ENCODE measurements at regions not wholly inside any gene's neighbourhood (a gene's known extent, or its start where the extent isn't known, plus 50 kb on each side); places are given as distances from the start of the nearest gene placed in this dataset.

DNA sequence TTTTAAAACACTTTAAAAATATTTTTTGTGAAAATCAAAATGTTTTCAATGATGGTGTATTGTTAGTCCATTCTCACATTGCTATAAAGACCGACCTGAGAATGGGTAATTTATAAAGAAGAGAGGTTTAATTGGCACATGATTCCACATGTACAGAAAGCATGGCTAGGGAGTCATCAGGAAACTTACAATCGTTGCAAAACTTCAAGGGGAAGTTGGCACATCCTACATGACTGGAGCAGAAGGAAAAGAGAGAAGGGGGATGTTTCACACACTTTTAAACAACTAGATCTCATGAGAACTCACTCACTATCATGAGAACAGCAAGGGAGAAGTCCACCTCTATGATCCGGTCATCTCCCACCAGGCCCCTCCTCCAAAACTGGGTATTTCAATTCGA, 110.7 kb downstream of the TMEM47 start:
- H3K9ac ChIP-seq (ENCODE audit: low read depth, low read length, poor library complexity, severe bottlenecking) = no peak overlapping the region
- H3K4me1 ChIP-seq (ENCODE audit: insufficient read depth, low read length, poor library complexity, severe bottlenecking) = no peaks in the 10 kb centered on the region
- no peaks in the 10 kb centered on the region for H3K9me3 ChIP-seq (ENCODE audit: insufficient read depth, low read depth, low read length)
- no peak overlapping the region for H3K4me3 ChIP-seq (ENCODE audit: low read length, poor library complexity, severe bottlenecking)
- H3F3A ChIP-seq (ENCODE audit: low read depth) = no peaks in the 10 kb centered on the region
- no peak overlapping the region for H2AFZ ChIP-seq (ENCODE audit: low read length)
- no peaks in the 10 kb centered on the region for H3K36me3 ChIP-seq (ENCODE audit: insufficient read depth, low read length)
- TF ChIP-seq, protein P1, sequence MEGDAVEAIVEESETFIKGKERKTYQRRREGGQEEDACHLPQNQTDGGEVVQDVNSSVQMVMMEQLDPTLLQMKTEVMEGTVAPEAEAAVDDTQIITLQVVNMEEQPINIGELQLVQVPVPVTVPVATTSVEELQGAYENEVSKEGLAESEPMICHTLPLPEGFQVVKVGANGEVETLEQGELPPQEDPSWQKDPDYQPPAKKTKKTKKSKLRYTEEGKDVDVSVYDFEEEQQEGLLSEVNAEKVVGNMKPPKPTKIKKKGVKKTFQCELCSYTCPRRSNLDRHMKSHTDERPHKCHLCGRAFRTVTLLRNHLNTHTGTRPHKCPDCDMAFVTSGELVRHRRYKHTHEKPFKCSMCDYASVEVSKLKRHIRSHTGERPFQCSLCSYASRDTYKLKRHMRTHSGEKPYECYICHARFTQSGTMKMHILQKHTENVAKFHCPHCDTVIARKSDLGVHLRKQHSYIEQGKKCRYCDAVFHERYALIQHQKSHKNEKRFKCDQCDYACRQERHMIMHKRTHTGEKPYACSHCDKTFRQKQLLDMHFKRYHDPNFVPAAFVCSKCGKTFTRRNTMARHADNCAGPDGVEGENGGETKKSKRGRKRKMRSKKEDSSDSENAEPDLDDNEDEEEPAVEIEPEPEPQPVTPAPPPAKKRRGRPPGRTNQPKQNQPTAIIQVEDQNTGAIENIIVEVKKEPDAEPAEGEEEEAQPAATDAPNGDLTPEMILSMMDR (conservative IDR thresholded peaks at IDR 0.05; ENCODE audit: low read length) = no peak
- TF ChIP-seq EZH2phosphoT487 (IDR thresholded peaks at IDR 0.05; ENCODE audit: borderline replicate concordance) = no peak
- H3K79me2 ChIP-seq (ENCODE audit: insufficient read depth, low read length) = no peaks in the 10 kb centered on the region
- H3K4me2 ChIP-seq (ENCODE audit: low read depth, low read length, poor library complexity, severe bottlenecking) = no peak overlapping the region
- H3K9me2 ChIP-seq (replicated peaks; ENCODE audit: low read depth, low read length) = no peaks in the 10 kb centered on the region
- no peaks in the 10 kb centered on the region for H4K20me1 ChIP-seq (ENCODE audit: insufficient read depth, low read length, poor library complexity, severe bottlenecking)
- H3K27me3 ChIP-seq (ENCODE audit: insufficient read depth, low read length, poor library complexity, severe bottlenecking) = no peaks in the 10 kb centered on the region

DNA sequence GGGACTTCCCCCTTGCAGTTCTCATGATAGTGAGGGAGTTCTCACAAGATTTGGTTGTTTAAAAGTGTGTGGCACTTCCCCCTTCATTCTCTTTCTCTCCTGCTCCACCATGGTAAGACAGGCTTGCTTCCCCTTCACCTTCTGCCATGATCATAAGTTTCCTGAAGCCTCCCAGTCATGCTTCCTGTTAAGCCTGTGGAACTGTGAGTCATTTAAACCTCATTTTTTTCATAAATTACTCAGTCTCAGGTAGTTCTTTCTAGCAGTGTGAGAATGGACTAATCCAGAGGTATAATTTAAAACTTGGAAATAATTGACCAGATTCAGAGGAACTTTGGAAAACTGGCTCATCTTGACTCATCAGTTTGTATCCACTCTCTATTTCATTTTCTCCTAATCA, 129.0 kb downstream of the TMEM47 start:
- Histone ChIP-seq H2AFZ (ENCODE audit: low read length) (no peak overlapping the region), H4K20me1 (ENCODE audit: insufficient read depth, low read length, poor library complexity, severe bottlenecking) (no peaks in the 10 kb centered on the region), H3K36me3 (ENCODE audit: insufficient read depth, low read length) (no peaks in the 10 kb centered on the region)

DNA sequence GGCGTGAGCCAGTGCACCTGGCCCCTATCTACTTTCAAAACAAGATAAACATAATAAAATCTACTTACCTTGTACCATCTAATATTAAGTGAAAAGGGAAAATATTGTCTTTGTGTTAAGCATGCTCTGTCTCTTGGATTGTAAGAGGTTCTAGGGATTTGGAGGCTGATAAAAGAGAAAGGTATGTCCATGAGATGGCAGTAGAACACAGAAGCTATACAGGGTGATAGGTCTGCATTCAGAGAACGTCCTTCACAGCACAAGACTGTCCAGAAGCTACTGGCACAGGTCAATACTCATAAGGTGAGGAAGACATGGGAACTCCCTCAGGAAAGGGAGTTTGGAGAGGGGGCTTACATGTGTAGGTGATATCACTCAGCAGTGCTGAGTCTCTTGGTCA, 135.5 kb downstream of the TMEM47 start:
- no peaks in the 10 kb centered on the region for H4K20me1 ChIP-seq (ENCODE audit: insufficient read depth, low read length, poor library complexity, severe bottlenecking)
- H3K4me1 ChIP-seq (ENCODE audit: insufficient read depth, low read length, poor library complexity, severe bottlenecking) = no peaks in the 10 kb centered on the region
- no peaks in the 10 kb centered on the region for H3K9me3 ChIP-seq (ENCODE audit: insufficient read depth, low read depth, low read length)
- no peak overlapping the region for H3K4me2 ChIP-seq (ENCODE audit: low read depth, low read length, poor library complexity, severe bottlenecking)
- H3K36me3 ChIP-seq (ENCODE audit: insufficient read depth, low read length) = no peaks in the 10 kb centered on the region
- H3F3A ChIP-seq (ENCODE audit: low read depth) = no peaks in the 10 kb centered on the region
- no peak overlapping the region for H3K9ac ChIP-seq (ENCODE audit: low read depth, low read length, poor library complexity, severe bottlenecking)
- H3K27me3 ChIP-seq (ENCODE audit: insufficient read depth, low read length, poor library complexity, severe bottlenecking) = no peaks in the 10 kb centered on the region
- H3K9me2 ChIP-seq (replicated peaks; ENCODE audit: low read depth, low read length) = no peaks in the 10 kb centered on the region
- H2AFZ ChIP-seq (ENCODE audit: low read length) = no peak overlapping the region
- TF ChIP-seq EZH2phosphoT487 (IDR thresholded peaks at IDR 0.05; ENCODE audit: borderline replicate concordance) = no peak
- TF ChIP-seq, protein P1 (conservative IDR thresholded peaks at IDR 0.05; ENCODE audit: low read length) = no peak
- H3K79me2 ChIP-seq (ENCODE audit: insufficient read depth, low read length) = no peaks in the 10 kb centered on the region
- no peak overlapping the region for H3K4me3 ChIP-seq (ENCODE audit: low read length, poor library complexity, severe bottlenecking)

More for the DNA sequence above, 129.0 kb downstream of the TMEM47 start:
- no peak overlapping the region for H3K9ac ChIP-seq (ENCODE audit: low read depth, low read length, poor library complexity, severe bottlenecking)
- H3K4me1 ChIP-seq (ENCODE audit: insufficient read depth, low read length, poor library complexity, severe bottlenecking) = no peaks in the 10 kb centered on the region
- H3K79me2 ChIP-seq (ENCODE audit: insufficient read depth, low read length) = no peaks in the 10 kb centered on the region
- no peaks in the 10 kb centered on the region for H3K9me2 ChIP-seq (replicated peaks; ENCODE audit: low read depth, low read length)
- no peak overlapping the region for H3K4me3 ChIP-seq (ENCODE audit: low read length, poor library complexity, severe bottlenecking)
- H3K27me3 ChIP-seq (ENCODE audit: insufficient read depth, low read length, poor library complexity, severe bottlenecking) = no peaks in the 10 kb centered on the region
- no peaks in the 10 kb centered on the region for H3K9me3 ChIP-seq (ENCODE audit: insufficient read depth, low read depth, low read length)
- H3F3A ChIP-seq (ENCODE audit: low read depth) = no peaks in the 10 kb centered on the region
- no peak overlapping the region for H3K4me2 ChIP-seq (ENCODE audit: low read depth, low read length, poor library complexity, severe bottlenecking)
- no peak for TF ChIP-seq EZH2phosphoT487 (IDR thresholded peaks at IDR 0.05; ENCODE audit: borderline replicate concordance)
- TF ChIP-seq, protein P1 (conservative IDR thresholded peaks at IDR 0.05; ENCODE audit: low read length) = no peak
